HepG2 (cell line): ENCODE measurements at regions not wholly inside any gene's neighbourhood (a gene's known extent, or its start where the extent isn't known, plus 50 kb on each side); places are given as distances from the start of the nearest gene placed in this dataset.

ENCODE experiments used
- ATAC-seq: fragments of 200-7000 bp; cut with Tn5 transposase; 3 replicates; pipeline ENCODE4 v1.9.1; 2020; ENCODE audit warnings: mild to moderate bottlenecking, moderate library complexity
- BruUV-seq: library from RNA; stranded (reverse); fragments of 400-500 nt; replicated peaks from 2 replicates; lab custom pipeline; 2021; lab: Mats Ljungman, UMichigan
- CTCF ChIA-PET: fragments of 300-600 bp; formaldehyde crosslinking; extraction: SDS; loops from one replicate; lab custom pipeline; 2021; ENCODE audit warnings: low total read pairs, inconsistent platforms, low intra/inter-chr PET ratio; lab: Yijun Ruan, JAX
- POLR2A ChIA-PET: fragments of 350-600 bp; sonication (Branson Sonifier 250); formaldehyde crosslinking; loops from one replicate; lab custom pipeline; 2020; ENCODE audit warnings: antibody characterized with exemption, inconsistent platforms; lab: Yijun Ruan, JAX
- DNase-seq: peaks from one replicate; pipeline ENCODE4 v3.0.0-alpha.2; 2015; ENCODE audit warnings: low spot score
- FAIRE-seq: peaks from 3 replicates; lab custom pipeline; 2011; peaks lifted over from hg19 to GRCh38; lab: Jason Lieb, UNC
- H2AFZ ChIP-seq: one replicate; pipeline ENCODE4 v1.6.1; 2011; ENCODE audit warnings: low read length, inconsistent platforms
- H3K27ac ChIP-seq: fragments of 300-600 bp; 3 replicates; pipeline ENCODE4 v1.8.0; 2011; ENCODE audit warnings: mixed run types, mild to moderate bottlenecking, mixed read lengths, low read length, inconsistent platforms; ENCODE audit not compliant: insufficient read depth; ENCODE audit errors: extremely low read length
- H3K27me3 ChIP-seq, 2 experiments: fragments of 200-600 bp in 1 of 2; 2 replicates in 1 of 2; 3 replicates in 1 of 2; pipeline versions ENCODE4 v1.6.0 to v1.8.0; 2011; ENCODE audit warnings: low read length in 2 of 2, mild to moderate bottlenecking in 2 of 2, moderate library complexity in 2 of 2, inconsistent platforms in 1 of 2; ENCODE audit not compliant: insufficient read depth in 2 of 2, control insufficient read depth in 1 of 2
- H3K36me3 ChIP-seq, 2 experiments: fragments of 200-600 bp in 1 of 2; replicated peaks in 1 of 2; 2 replicates in 1 of 2; 3 replicates in 1 of 2; pipeline versions ENCODE4 v1.5.1 to v1.8.0; 2011; ENCODE audit warnings: low read length in 2 of 2, inconsistent platforms in 1 of 2; ENCODE audit not compliant: insufficient read depth in 2 of 2, control insufficient read depth in 1 of 2
- H3K4me1 ChIP-seq: 2 replicates; pipeline ENCODE4 v1.5.1; 2012; ENCODE audit warnings: low read length, inconsistent platforms; ENCODE audit not compliant: insufficient read depth
- H3K4me2 ChIP-seq: 2 replicates; pipeline ENCODE4 v1.6.0; 2011; ENCODE audit warnings: low read depth, low read length, inconsistent platforms
- H3K4me3 ChIP-seq, 3 experiments: fragments of 200-600 bp in 1 of 3; sonication (generic), shearing (Covaris generic) in 1 of 3; replicated peaks in 1 of 3; 2 replicates each; pipeline ENCODE4 v1.5.1; 2011 to 2016; ENCODE audit warnings: low read length in 3 of 3, inconsistent platforms in 2 of 3, low read depth in 2 of 3, mild to moderate bottlenecking in 2 of 3, control low read depth in 1 of 3, mixed read lengths in 1 of 3; ENCODE audit not compliant: insufficient read depth in 1 of 3
- H3K79me2 ChIP-seq: one replicate; pipeline ENCODE4 v1.6.1; 2011; ENCODE audit warnings: low read length, inconsistent platforms; ENCODE audit not compliant: insufficient read depth
- H3K9ac ChIP-seq: 2 replicates; pipeline ENCODE4 v1.6.0; 2011; ENCODE audit warnings: mild to moderate bottlenecking, low read depth, low read length, inconsistent platforms; ENCODE audit not compliant: insufficient read depth
- H3K9me3 ChIP-seq: 2 replicates; pipeline ENCODE4 v1.5.1; 2012; ENCODE audit warnings: mild to moderate bottlenecking, low read length
- H4K20me1 ChIP-seq: 2 replicates; pipeline ENCODE4 v1.6.0; 2011; ENCODE audit warnings: inconsistent platforms, mild to moderate bottlenecking, low read length, moderate library complexity; ENCODE audit not compliant: insufficient read depth
- EZH2 ChIP-seq: conservative IDR thresholded peaks from 2 replicates; pipeline ENCODE4 v1.6.1; 2012; ENCODE audit warnings: mild to moderate bottlenecking, low read depth, low read length, moderate library complexity
- KMT2B ChIP-seq: IDR thresholded peaks from 2 replicates; pipeline ENCODE4 v1.6.1; 2016; ENCODE audit warnings: missing genetic modification reagents, missing compliant biosample characterization
- MEIS2 ChIP-seq: sonication (generic); formaldehyde crosslinking; IDR thresholded peaks from 2 replicates; pipeline ENCODE4 v1.9.0; 2021; ENCODE audit warnings: mild to moderate bottlenecking, missing genetic modification reagents
- PTBP1 ChIP-seq: fragments of 200-400 bp; formaldehyde crosslinking; IDR thresholded peaks from 2 replicates; pipeline ENCODE4 v1.6.1; 2018; ENCODE audit warnings: low read length, low read depth; ENCODE audit not compliant: poor library complexity, severe bottlenecking
- ZBTB3 ChIP-seq: sonication (generic); formaldehyde crosslinking; IDR thresholded peaks from 2 replicates; pipeline ENCODE4 v1.4.0; 2020; ENCODE audit warnings: low read depth, mild to moderate bottlenecking, moderate library complexity, missing genetic modification reagents, borderline replicate concordance
- ZNF18 ChIP-seq: sonication (generic); formaldehyde crosslinking; IDR thresholded peaks from 2 replicates; pipeline ENCODE4 v1.8.0; 2022; ENCODE audit warnings: mild to moderate bottlenecking, missing genetic modification reagents; ENCODE audit not compliant: insufficient replicate concordance
- ZNF326 ChIP-seq: sonication (generic); formaldehyde crosslinking; IDR thresholded peaks from 2 replicates; pipeline ENCODE4 v1.4.0; 2020; ENCODE audit warnings: missing genetic modification reagents, borderline replicate concordance
- ZNF496 ChIP-seq: sonication (generic); formaldehyde crosslinking; IDR thresholded peaks from 2 replicates; pipeline ENCODE4 v1.8.1; 2023; ENCODE audit warnings: mild to moderate bottlenecking, moderate library complexity, missing genetic modification reagents; ENCODE audit not compliant: insufficient replicate concordance
- ZSCAN21 ChIP-seq: sonication (generic); formaldehyde crosslinking; IDR thresholded peaks from 2 replicates; pipeline ENCODE4 v1.8.0; 2022; ENCODE audit warnings: mild to moderate bottlenecking, missing genetic modification reagents, moderate library complexity, borderline replicate concordance
- ZSCAN22 ChIP-seq: sonication (generic); formaldehyde crosslinking; IDR thresholded peaks from 2 replicates; pipeline ENCODE4 v1.4.0; 2020; ENCODE audit warnings: mild to moderate bottlenecking, missing genetic modification reagents
- WGBS: methylation state at CpG from one replicate; pipeline ENCODE4 v1.1.6; 2017; ENCODE audit warnings: low lambda C conversion rate; 5-methylcytosine and 5-hydroxymethylcytosine counted together
- in situ Hi-C: cut with HindIII; loops from 2 replicates; pipeline ENCODE4 v1.10.0; 2017; ENCODE audit warnings: low pct_unique_long_range_greater_than_20kb; ENCODE audit not compliant: extremely low pct_ligation_motif_present
- intact Hi-C: fragments of 100-400 bp; cut with micrococcal nuclease; formaldehyde crosslinking; loops from one replicate; pipeline ENCODE4 v1.10.0; 2022; ENCODE audit not compliant: unreplicated experiment
- TF ChIP-seq, protein P1 (sequence below): sonication (generic); formaldehyde crosslinking; IDR thresholded peaks from 2 replicates; pipeline ENCODE4 v1.4.0; 2020; ENCODE audit warnings: missing genetic modification reagents, borderline replicate concordance
- TF ChIP-seq, protein P2 (sequence below): sonication (generic); formaldehyde crosslinking; IDR thresholded peaks from 2 replicates; pipeline ENCODE4 v1.5.0; 2020; ENCODE audit warnings: missing genetic modification reagents, mild to moderate bottlenecking, borderline replicate concordance
- TF ChIP-seq, protein P3 (sequence below): sonication (generic); formaldehyde crosslinking; conservative IDR thresholded peaks from 2 replicates; pipeline ENCODE4 v1.5.0; 2020; ENCODE audit warnings: missing genetic modification reagents
- TF ChIP-seq, protein P4 (sequence below): sonication (generic); formaldehyde crosslinking; IDR thresholded peaks from 2 replicates; pipeline ENCODE4 v1.4.0; 2020; ENCODE audit warnings: missing genetic modification reagents
- TF ChIP-seq, protein P5 (sequence below): sonication (generic); formaldehyde crosslinking; IDR thresholded peaks from 2 replicates; pipeline ENCODE4 v1.4.0; 2020; ENCODE audit warnings: mild to moderate bottlenecking, missing genetic modification reagents, borderline replicate concordance

DNA sequence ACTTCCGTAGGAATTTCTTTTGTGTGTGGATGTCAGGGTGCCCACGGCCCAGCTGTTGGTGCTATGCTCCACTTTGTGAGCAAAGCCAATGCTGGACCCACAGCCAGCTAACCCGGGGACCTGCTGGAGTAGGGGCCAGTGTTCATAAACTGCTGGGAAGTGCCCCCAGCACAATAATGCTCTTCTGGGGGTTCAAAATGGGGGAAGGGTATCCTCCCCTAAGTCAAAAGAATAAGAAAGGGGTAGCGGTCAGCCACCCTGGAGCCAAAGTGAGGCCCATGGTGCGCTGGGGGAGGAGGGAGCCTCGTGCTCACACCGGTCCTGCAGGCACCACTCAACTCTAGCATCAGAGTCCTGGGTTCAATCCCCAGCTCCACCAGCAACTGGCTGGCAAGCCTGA, 115.8 kb upstream of the NPAS2 start (continued):
- no peak for TF ChIP-seq ZSCAN21 (CRISPR knock-in tag)
- no peak for TF ChIP-seq EZH2
- TF ChIP-seq, protein P1, sequence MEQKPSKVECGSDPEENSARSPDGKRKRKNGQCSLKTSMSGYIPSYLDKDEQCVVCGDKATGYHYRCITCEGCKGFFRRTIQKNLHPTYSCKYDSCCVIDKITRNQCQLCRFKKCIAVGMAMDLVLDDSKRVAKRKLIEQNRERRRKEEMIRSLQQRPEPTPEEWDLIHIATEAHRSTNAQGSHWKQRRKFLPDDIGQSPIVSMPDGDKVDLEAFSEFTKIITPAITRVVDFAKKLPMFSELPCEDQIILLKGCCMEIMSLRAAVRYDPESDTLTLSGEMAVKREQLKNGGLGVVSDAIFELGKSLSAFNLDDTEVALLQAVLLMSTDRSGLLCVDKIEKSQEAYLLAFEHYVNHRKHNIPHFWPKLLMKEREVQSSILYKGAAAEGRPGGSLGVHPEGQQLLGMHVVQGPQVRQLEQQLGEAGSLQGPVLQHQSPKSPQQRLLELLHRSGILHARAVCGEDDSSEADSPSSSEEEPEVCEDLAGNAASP = no peak
- TF ChIP-seq, protein P2, sequence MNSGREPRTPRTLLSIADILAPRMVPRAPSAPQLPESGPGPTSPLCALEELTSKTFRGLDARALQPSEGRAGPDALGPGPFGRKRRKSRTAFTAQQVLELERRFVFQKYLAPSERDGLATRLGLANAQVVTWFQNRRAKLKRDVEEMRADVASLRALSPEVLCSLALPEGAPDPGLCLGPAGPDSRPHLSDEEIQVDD (CRISPR knock-in tag) = no peak
- TF ChIP-seq ZNF326 (CRISPR knock-in tag) = no peak
- no peak for TF ChIP-seq MEIS2 (CRISPR knock-in tag)
- TF ChIP-seq PTBP1 = no peak

GRCh38 chr2:100704711-100705110, 115.2 kb upstream of the NPAS2 start:
- FAIRE-seq = no peak
- Histone ChIP-seq H2AFZ (no peak overlapping the region), H3K9me3 (no peaks in the 10 kb centered on the region), H3K9ac (no peak overlapping the region), H3K4me3 (no peak overlapping the region), H3K4me1 (no peaks in the 10 kb centered on the region), H4K20me1 (no peaks in the 10 kb centered on the region), H3K36me3 (no peaks in the 10 kb centered on the region), H3K27me3 (peaks cover 0 to 80% of the 10 kb centered on the region in 2 experiments; a peak in 4 of 5 replicates), H3K79me2 (no peaks in the 10 kb centered on the region), H3K27ac (no peak overlapping the region), H3K4me2 (no peak overlapping the region)
- in situ Hi-C loops (no loop called here), intact Hi-C loops (no loop called here)
- ChIA-PET CTCF (no interaction called here), POLR2A (no interaction called here)
- no peak for DNase-seq
- no TSS peak for BruUV-seq
- ATAC-seq = no peak
- WGBS = 27% methylated on average over 8 of the region's 8 CpGs
- TF ChIP-seq, protein P3, sequence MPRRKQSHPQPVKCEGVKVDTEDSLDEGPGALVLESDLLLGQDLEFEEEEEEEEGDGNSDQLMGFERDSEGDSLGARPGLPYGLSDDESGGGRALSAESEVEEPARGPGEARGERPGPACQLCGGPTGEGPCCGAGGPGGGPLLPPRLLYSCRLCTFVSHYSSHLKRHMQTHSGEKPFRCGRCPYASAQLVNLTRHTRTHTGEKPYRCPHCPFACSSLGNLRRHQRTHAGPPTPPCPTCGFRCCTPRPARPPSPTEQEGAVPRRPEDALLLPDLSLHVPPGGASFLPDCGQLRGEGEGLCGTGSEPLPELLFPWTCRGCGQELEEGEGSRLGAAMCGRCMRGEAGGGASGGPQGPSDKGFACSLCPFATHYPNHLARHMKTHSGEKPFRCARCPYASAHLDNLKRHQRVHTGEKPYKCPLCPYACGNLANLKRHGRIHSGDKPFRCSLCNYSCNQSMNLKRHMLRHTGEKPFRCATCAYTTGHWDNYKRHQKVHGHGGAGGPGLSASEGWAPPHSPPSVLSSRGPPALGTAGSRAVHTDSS (CRISPR knock-in tag) = no peak
- TF ChIP-seq KMT2B (CRISPR knock-in tag) (no peak), ZSCAN22 (CRISPR knock-in tag) (no peak), ZNF18 (CRISPR knock-in tag) (no peak), ZBTB3 (no peak), ZNF496 (no peak)
- TF ChIP-seq, protein P4, sequence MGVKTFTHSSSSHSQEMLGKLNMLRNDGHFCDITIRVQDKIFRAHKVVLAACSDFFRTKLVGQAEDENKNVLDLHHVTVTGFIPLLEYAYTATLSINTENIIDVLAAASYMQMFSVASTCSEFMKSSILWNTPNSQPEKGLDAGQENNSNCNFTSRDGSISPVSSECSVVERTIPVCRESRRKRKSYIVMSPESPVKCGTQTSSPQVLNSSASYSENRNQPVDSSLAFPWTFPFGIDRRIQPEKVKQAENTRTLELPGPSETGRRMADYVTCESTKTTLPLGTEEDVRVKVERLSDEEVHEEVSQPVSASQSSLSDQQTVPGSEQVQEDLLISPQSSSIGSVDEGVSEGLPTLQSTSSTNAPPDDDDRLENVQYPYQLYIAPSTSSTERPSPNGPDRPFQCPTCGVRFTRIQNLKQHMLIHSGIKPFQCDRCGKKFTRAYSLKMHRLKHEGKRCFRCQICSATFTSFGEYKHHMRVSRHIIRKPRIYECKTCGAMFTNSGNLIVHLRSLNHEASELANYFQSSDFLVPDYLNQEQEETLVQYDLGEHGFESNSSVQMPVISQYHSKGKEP (CRISPR knock-in tag) = no peak
- TF ChIP-seq, protein P5, sequence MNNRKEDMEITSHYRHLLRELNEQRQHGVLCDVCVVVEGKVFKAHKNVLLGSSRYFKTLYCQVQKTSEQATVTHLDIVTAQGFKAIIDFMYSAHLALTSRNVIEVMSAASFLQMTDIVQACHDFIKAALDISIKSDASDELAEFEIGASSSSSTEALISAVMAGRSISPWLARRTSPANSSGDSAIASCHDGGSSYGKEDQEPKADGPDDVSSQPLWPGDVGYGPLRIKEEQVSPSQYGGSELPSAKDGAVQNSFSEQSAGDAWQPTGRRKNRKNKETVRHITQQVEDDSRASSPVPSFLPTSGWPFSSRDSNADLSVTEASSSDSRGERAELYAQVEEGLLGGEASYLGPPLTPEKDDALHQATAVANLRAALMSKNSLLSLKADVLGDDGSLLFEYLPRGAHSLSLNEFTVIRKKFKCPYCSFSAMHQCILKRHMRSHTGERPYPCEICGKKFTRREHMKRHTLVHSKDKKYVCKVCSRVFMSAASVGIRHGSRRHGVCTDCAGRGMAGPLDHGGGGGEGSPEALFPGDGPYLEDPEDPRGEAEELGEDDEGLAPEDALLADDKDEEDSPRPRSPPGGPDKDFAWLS (CRISPR knock-in tag) = no peak
